ENCODE measurements at regions not wholly inside any gene's neighbourhood (a gene's known extent, or its start where the extent isn't known, plus 50 kb on each side); places are given as distances from the start of the nearest gene placed in this dataset.

GRCh38 chr2:6381326-6381725 lies 484.4 kb downstream of the CMPK2 start (continued):
- TF ChIP-seq SNAPC5 (CRISPR knock-in tag; IDR thresholded peaks at IDR 0.05; ENCODE audit: borderline replicate concordance) (no peak), PHF21A (CRISPR knock-in tag; IDR thresholded peaks at IDR 0.05) (no peak), ZIK1 (CRISPR knock-in tag; IDR thresholded peaks at IDR 0.05; ENCODE audit: borderline replicate concordance, low read depth) (no peak)

- Histone ChIP-seq H3K4me3 (replicated peaks in 1 of 3; ENCODE audit: insufficient read depth in 1 of 3, low read depth in 2 of 3, low read length in 3 of 3) (no peak overlapping the region), H3K27ac (ENCODE audit: extremely low read length, insufficient read depth, low read length) (no peak overlapping the region), H4K20me1 (ENCODE audit: insufficient read depth, low read length) (no peaks in the 10 kb centered on the region), H3K27me3 (ENCODE audit: control insufficient read depth in 1 of 2, insufficient read depth in 2 of 2, low read length in 2 of 2) (no peaks in the 10 kb centered on the region), H2AFZ (ENCODE audit: low read length) (no peak overlapping the region), H3K36me3 (replicated peaks in 1 of 2; ENCODE audit: control insufficient read depth in 1 of 2, insufficient read depth in 2 of 2, low read length in 2 of 2) (no peaks in the 10 kb centered on the region), H3K79me2 (ENCODE audit: insufficient read depth, low read length) (no peaks in the 10 kb centered on the region), H3K9ac (ENCODE audit: insufficient read depth, low read depth, low read length) (no peak overlapping the region), H3K9me3 (ENCODE audit: low read length) (peaks cover 48% of the 10 kb centered on the region), H3K4me1 (ENCODE audit: insufficient read depth, low read length) (no peaks in the 10 kb centered on the region), H3K4me2 (ENCODE audit: low read depth, low read length) (no peak overlapping the region)
- ChIA-PET CTCF (ENCODE audit: low intra/inter-chr PET ratio, low total read pairs) (no interaction called here), POLR2A (no interaction called here)
- DNase-seq (ENCODE audit: low spot score) (no peak), FAIRE-seq (no peak), ATAC-seq (no peak)
- intact Hi-C loops (cut with micrococcal nuclease; ENCODE audit: unreplicated experiment), result no loop called here
- in situ Hi-C loops (cut with HindIII; ENCODE audit: extremely low pct_ligation_motif_present, low pct_unique_long_range_greater_than_20kb), result no loop called here
- 2% methylated on average over 4 of the region's 4 CpGs for WGBS (ENCODE audit: low lambda C conversion rate)
- no TSS peak for BruUV-seq (replicated peaks)
- TF ChIP-seq HNF4A (CRISPR knock-in tag; IDR thresholded peaks at IDR 0.05) (no peak), NONO (IDR thresholded peaks at IDR 0.05) (no peak), NONO (CRISPR knock-in tag; conservative IDR thresholded peaks at IDR 0.05) (no peak), AFF4 (CRISPR knock-in tag; IDR thresholded peaks at IDR 0.05) (no peak), ZNF687 (CRISPR knock-in tag; IDR thresholded peaks at IDR 0.05) (no peak), ZNF230 (CRISPR knock-in tag; IDR thresholded peaks at IDR 0.05) (no peak), BHLHE40 (IDR thresholded peaks at IDR 0.05; ENCODE audit: low read length) (no peak), MIER2 (CRISPR knock-in tag; IDR thresholded peaks at IDR 0.05) (no peak)
- TF ChIP-seq, protein P1, sequence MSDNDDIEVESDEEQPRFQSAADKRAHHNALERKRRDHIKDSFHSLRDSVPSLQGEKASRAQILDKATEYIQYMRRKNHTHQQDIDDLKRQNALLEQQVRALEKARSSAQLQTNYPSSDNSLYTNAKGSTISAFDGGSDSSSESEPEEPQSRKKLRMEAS (IDR thresholded peaks at IDR 0.05), result no peak
These were observed 481.4 kb downstream of the CMPK2 start for GRCh38 chr2:6384341-6384740.

All from HepG2 (cell line).